HCT116 (cell line): ENCODE measurements at regions not wholly inside any gene's neighbourhood (a gene's known extent, or its start where the extent isn't known, plus 50 kb on each side); places are given as distances from the start of the nearest gene placed in this dataset.

ENCODE experiments used
- ATAC-seq: fragments of 200-7000 bp; cut with Tn5 transposase; 2 replicates; pipeline ENCODE4 v1.9.1; 2020; ENCODE audit warnings: mild to moderate bottlenecking, moderate library complexity
- BruUV-seq: library from RNA; stranded (reverse); fragments of 400-500 nt; replicated peaks from 2 replicates; lab custom pipeline; 2021; lab: Mats Ljungman, UMichigan
- CTCF ChIA-PET: fragments of 300-600 bp; sonication (Branson Sonifier 250); formaldehyde crosslinking; loops from one replicate; lab custom pipeline; 2021; ENCODE audit warnings: antibody characterized with exemption; lab: Charles Lee
- POLR2A ChIA-PET: fragments of 300-600, 350-600 bp; sonication (Branson Sonifier 250); formaldehyde crosslinking; loops from one replicate; lab custom pipeline; 2021; ENCODE audit warnings: antibody characterized with exemption; lab: Charles Lee
- RAD21 ChIA-PET, 2 experiments: fragments of 300-600 bp; sonication (Branson Sonifier 250); formaldehyde crosslinking; loops; one replicate each; lab custom pipeline; 2023; ENCODE audit warnings: low total read pairs in 2 of 2; ENCODE audit not compliant: uncharacterized antibody in 2 of 2, unreplicated experiment in 2 of 2, low non-redundant PET in 1 of 2; lab: Charles Lee
- DNase-seq: peaks from one replicate; pipeline ENCODE4 v3.0.0-alpha.2; 2010; ENCODE audit warnings: low read depth, low spot score
- H2AFZ ChIP-seq: fragments of 200-600 bp; shearing (Covaris generic), sonication (generic); 2 replicates; pipeline ENCODE4 v1.6.1; 2017; ENCODE audit warnings: low read depth, mixed run types, mixed read lengths, antibody characterized with exemption, low read length; ENCODE audit not compliant: poor library complexity, severe bottlenecking
- H3K27ac ChIP-seq: 2 replicates; pipeline ENCODE4 v1.5.1; 2012; ENCODE audit warnings: low read depth, low read length
- H3K27me3 ChIP-seq: fragments of 200-600 bp; sonication (generic); 2 replicates; pipeline ENCODE4 v1.6.1; 2016; ENCODE audit warnings: mixed run types, low read length, mixed read lengths; ENCODE audit not compliant: insufficient read depth
- H3K36me3 ChIP-seq, 2 experiments: fragments of 200-500 bp in 1 of 2; fragments of 200-600 bp in 1 of 2; sonication (Bioruptor generic) in 1 of 2; sonication (generic) in 1 of 2; 2 replicates each; pipeline versions ENCODE4 v1.5.1 to v1.6.1; 2014 to 2016; ENCODE audit warnings: low read length in 2 of 2, inconsistent platforms in 1 of 2, mixed read lengths in 1 of 2, mixed run types in 1 of 2; ENCODE audit not compliant: insufficient read depth in 2 of 2, control insufficient read depth in 1 of 2
- H3K4me1 ChIP-seq, 2 experiments: fragments of 200-600 bp in 1 of 2; sonication (generic) in 1 of 2; 2 replicates each; pipeline versions ENCODE4 v1.5.1 to v1.6.1; 2012 to 2017; ENCODE audit warnings: low read length in 2 of 2, inconsistent platforms in 1 of 2, mild to moderate bottlenecking in 1 of 2, mixed read lengths in 1 of 2, mixed run types in 1 of 2, moderate library complexity in 1 of 2; ENCODE audit not compliant: insufficient read depth in 2 of 2, control insufficient read depth in 1 of 2
- H3K4me2 ChIP-seq: fragments of 200-600 bp; sonication (generic); 2 replicates; pipeline ENCODE4 v1.6.1; 2017; ENCODE audit warnings: mixed run types, low read length, mixed read lengths
- H3K4me3 ChIP-seq, 2 experiments: fragments of 200-600 bp in 1 of 2; sonication (generic) in 1 of 2; replicated peaks in 1 of 2; 2 replicates each; pipeline ENCODE4 v1.5.1; 2011 to 2016; ENCODE audit warnings: low read length in 2 of 2, control low read depth in 1 of 2, low read depth in 1 of 2, mild to moderate bottlenecking in 1 of 2, mixed read lengths in 1 of 2, mixed run types in 1 of 2
- H3K79me2 ChIP-seq: fragments of 200-600 bp; sonication (generic); 2 replicates; pipeline ENCODE4 v1.6.1; 2017; ENCODE audit warnings: mild to moderate bottlenecking, mixed run types, low read length, moderate library complexity, mixed read lengths; ENCODE audit not compliant: insufficient read depth
- H3K9ac ChIP-seq: fragments of 200-600 bp; sonication (generic); 2 replicates; pipeline ENCODE4 v1.6.1; 2016; ENCODE audit warnings: low read length, mixed read lengths
- H3K9me2 ChIP-seq: fragments of 200-600 bp; sonication (generic), shearing (Covaris generic); 2 replicates; pipeline ENCODE4 v1.6.1; 2017; ENCODE audit warnings: mixed run types, mild to moderate bottlenecking, moderate library complexity; ENCODE audit not compliant: insufficient read depth
- H3K9me3 ChIP-seq, 2 experiments: fragments of 200-500 bp in 1 of 2; fragments of 200-600 bp in 1 of 2; sonication (Bioruptor generic) in 1 of 2; sonication (generic) in 1 of 2; 2 replicates each; pipeline ENCODE4 v1.6.1; 2014 to 2017; ENCODE audit warnings: low read length in 2 of 2, mixed read lengths in 2 of 2, inconsistent platforms in 1 of 2, low read depth in 1 of 2, mild to moderate bottlenecking in 1 of 2, mixed run types in 1 of 2, moderate library complexity in 1 of 2; ENCODE audit not compliant: control insufficient read depth in 1 of 2, insufficient read depth in 1 of 2
- H4K20me1 ChIP-seq: fragments of 200-600 bp; sonication (generic), shearing (Covaris generic); 2 replicates; pipeline ENCODE4 v1.6.1; 2017; ENCODE audit warnings: mixed run types, mild to moderate bottlenecking, moderate library complexity; ENCODE audit not compliant: insufficient read depth
- ATF3 ChIP-seq: IDR thresholded peaks from 2 replicates; pipeline ENCODE4 v1.6.1; 2012
- ELF1 ChIP-seq: IDR thresholded peaks from 2 replicates; pipeline ENCODE4 v1.6.1; 2012; ENCODE audit warnings: low read depth, borderline replicate concordance
- FOSL1 ChIP-seq: IDR thresholded peaks from 2 replicates; pipeline ENCODE4 v1.6.1; 2012; ENCODE audit warnings: low read depth
- MAX ChIP-seq: IDR thresholded peaks from 2 replicates; pipeline ENCODE4 v1.6.1; 2012
- POLR2A ChIP-seq: IDR thresholded peaks from 2 replicates; pipeline ENCODE4 v1.7.0; 2011; ENCODE audit warnings: borderline replicate concordance; ENCODE audit not compliant: insufficient read depth, insufficient read length; ENCODE audit errors: extremely low read depth
- RAD21 ChIP-seq: IDR thresholded peaks from 2 replicates; pipeline ENCODE4 v1.6.1; 2012; ENCODE audit warnings: low read depth, mild to moderate bottlenecking
- SIN3A ChIP-seq: IDR thresholded peaks from 2 replicates; pipeline ENCODE4 v1.6.1; 2012; ENCODE audit warnings: low read depth
- SP1 ChIP-seq: IDR thresholded peaks from 2 replicates; pipeline ENCODE4 v1.6.1; 2012; ENCODE audit warnings: low read depth
- intact Hi-C: fragments of 100-400 bp; cut with micrococcal nuclease; formaldehyde crosslinking; loops from 2 replicates; pipeline ENCODE4 v1.10.0; 2022
- TF ChIP-seq, protein P1 (sequence below), 3 experiments: fragments of 200-600 bp in 1 of 3; sonication (generic) in 1 of 3; IDR thresholded peaks in 2 of 3; conservative IDR thresholded peaks in 1 of 3; 2 replicates each; pipeline ENCODE4 v1.5.1; 2012 to 2017; ENCODE audit warnings: low read depth in 2 of 3, low read length in 2 of 3, antibody characterized with exemption in 1 of 3, borderline replicate concordance in 1 of 3, control low read depth in 1 of 3, mild to moderate bottlenecking in 1 of 3, mixed read lengths in 1 of 3, mixed run types in 1 of 3, moderate library complexity in 1 of 3; ENCODE audit not compliant: insufficient read depth in 1 of 3
- TF ChIP-seq, protein P2 (sequence below): IDR thresholded peaks from 2 replicates; pipeline ENCODE4 v1.6.1; 2012; ENCODE audit warnings: low read depth

- H3K4me2 ChIP-seq: no peak overlapping the region
- no peak overlapping the region for H2AFZ ChIP-seq
- no peaks in the 10 kb centered on the region; the same call in 1 of the 2 replicates for H4K20me1 ChIP-seq
- H3K4me3 ChIP-seq: no peak overlapping the region
- CTCF ChIA-PET: no interaction called here
- no peak for ATAC-seq
- no peak for TF ChIP-seq ATF3
- no peak for TF ChIP-seq POLR2A
- no peak for TF ChIP-seq FOSL1
- no peak for TF ChIP-seq SIN3A
- TF ChIP-seq ELF1: no peak
- TF ChIP-seq RAD21: no peak
- TF ChIP-seq, protein P1, sequence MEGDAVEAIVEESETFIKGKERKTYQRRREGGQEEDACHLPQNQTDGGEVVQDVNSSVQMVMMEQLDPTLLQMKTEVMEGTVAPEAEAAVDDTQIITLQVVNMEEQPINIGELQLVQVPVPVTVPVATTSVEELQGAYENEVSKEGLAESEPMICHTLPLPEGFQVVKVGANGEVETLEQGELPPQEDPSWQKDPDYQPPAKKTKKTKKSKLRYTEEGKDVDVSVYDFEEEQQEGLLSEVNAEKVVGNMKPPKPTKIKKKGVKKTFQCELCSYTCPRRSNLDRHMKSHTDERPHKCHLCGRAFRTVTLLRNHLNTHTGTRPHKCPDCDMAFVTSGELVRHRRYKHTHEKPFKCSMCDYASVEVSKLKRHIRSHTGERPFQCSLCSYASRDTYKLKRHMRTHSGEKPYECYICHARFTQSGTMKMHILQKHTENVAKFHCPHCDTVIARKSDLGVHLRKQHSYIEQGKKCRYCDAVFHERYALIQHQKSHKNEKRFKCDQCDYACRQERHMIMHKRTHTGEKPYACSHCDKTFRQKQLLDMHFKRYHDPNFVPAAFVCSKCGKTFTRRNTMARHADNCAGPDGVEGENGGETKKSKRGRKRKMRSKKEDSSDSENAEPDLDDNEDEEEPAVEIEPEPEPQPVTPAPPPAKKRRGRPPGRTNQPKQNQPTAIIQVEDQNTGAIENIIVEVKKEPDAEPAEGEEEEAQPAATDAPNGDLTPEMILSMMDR (IDR thresholded peaks at IDR 0.05 in 2 of 3, conservative IDR thresholded peaks at IDR 0.05 in 1 of 3; ENCODE audit: borderline replicate concordance in 1 of 3, insufficient read depth in 1 of 3, low read depth in 2 of 3, low read length in 2 of 3): no peak
- no peak for TF ChIP-seq SP1
- TF ChIP-seq, protein P2, sequence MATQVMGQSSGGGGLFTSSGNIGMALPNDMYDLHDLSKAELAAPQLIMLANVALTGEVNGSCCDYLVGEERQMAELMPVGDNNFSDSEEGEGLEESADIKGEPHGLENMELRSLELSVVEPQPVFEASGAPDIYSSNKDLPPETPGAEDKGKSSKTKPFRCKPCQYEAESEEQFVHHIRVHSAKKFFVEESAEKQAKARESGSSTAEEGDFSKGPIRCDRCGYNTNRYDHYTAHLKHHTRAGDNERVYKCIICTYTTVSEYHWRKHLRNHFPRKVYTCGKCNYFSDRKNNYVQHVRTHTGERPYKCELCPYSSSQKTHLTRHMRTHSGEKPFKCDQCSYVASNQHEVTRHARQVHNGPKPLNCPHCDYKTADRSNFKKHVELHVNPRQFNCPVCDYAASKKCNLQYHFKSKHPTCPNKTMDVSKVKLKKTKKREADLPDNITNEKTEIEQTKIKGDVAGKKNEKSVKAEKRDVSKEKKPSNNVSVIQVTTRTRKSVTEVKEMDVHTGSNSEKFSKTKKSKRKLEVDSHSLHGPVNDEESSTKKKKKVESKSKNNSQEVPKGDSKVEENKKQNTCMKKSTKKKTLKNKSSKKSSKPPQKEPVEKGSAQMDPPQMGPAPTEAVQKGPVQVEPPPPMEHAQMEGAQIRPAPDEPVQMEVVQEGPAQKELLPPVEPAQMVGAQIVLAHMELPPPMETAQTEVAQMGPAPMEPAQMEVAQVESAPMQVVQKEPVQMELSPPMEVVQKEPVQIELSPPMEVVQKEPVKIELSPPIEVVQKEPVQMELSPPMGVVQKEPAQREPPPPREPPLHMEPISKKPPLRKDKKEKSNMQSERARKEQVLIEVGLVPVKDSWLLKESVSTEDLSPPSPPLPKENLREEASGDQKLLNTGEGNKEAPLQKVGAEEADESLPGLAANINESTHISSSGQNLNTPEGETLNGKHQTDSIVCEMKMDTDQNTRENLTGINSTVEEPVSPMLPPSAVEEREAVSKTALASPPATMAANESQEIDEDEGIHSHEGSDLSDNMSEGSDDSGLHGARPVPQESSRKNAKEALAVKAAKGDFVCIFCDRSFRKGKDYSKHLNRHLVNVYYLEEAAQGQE: no peak
- no peak for TF ChIP-seq MAX
- no TSS peak for BruUV-seq
- intact Hi-C loops: no loop called here
- H3K79me2 ChIP-seq: no peaks in the 10 kb centered on the region
- H3K36me3 ChIP-seq: no peaks in the 10 kb centered on the region
- H3K27me3 ChIP-seq: no peaks in the 10 kb centered on the region
- no peaks in the 10 kb centered on the region for H3K9me2 ChIP-seq
- RAD21 ChIA-PET: no interaction called here
- no peak overlapping the region for H3K27ac ChIP-seq
- peaks cover 0 to 4% of the 10 kb centered on the region in 2 experiments; a peak in 1 of 4 replicates for H3K9me3 ChIP-seq
- POLR2A ChIA-PET: no interaction called here
- H3K4me1 ChIP-seq: no peaks in the 10 kb centered on the region
- no peak overlapping the region for H3K9ac ChIP-seq
- DNase-seq: no peak
Measured at GRCh38 chr9:26324786-26325443, 567.7 kb downstream of the CAAP1 start.
